ENCODE measurements at regions not wholly inside any gene's neighbourhood (a gene's known extent, or its start where the extent isn't known, plus 50 kb on each side); places are given as distances from the start of the nearest gene placed in this dataset.

- no peak for TF ChIP-seq CTCF (IDR thresholded peaks at IDR 0.05; ENCODE audit: insufficient read depth, low read length, poor library complexity, severe bottlenecking)
- TF ChIP-seq EZH2phosphoT487 (conservative IDR thresholded peaks at IDR 0.05; ENCODE audit: low read length): no peak
These were observed 386.8 kb upstream of the DACH1 start for GRCh38 chr13:72253754-72254153.

All from SU-DHL-6 (cell line).